Thyroid gland (tissue), 4 donors: ENCODE measurements at regions not wholly inside any gene's neighbourhood (a gene's known extent, or its start where the extent isn't known, plus 50 kb on each side); places are given as distances from the start of the nearest gene placed in this dataset.

Experiments used
- CTCF ChIP-seq, 6 experiments: fragments of 200-600 bp in 3 of 6; fragments of 450-650 bp in 3 of 6; sonication (generic) in 3 of 6; IDR thresholded peaks; one replicate each; pipeline ENCODE4 v1.5.1; 2016 to 2019; ENCODE audit warnings: antibody characterized with exemption in 6 of 6, mild to moderate bottlenecking in 2 of 6, inconsistent platforms in 1 of 6, moderate library complexity in 1 of 6
- POLR2A ChIP-seq, 2 donors: fragments of 450-650 bp; IDR thresholded peaks; one replicate each; pipeline ENCODE4 v1.6.1; 2017; ENCODE audit warnings: antibody characterized with exemption in 2 of 2, mild to moderate bottlenecking in 2 of 2, moderate library complexity in 1 of 2

- TF ChIP-seq CTCF (IDR thresholded peaks at IDR 0.05) (no peak), POLR2A (IDR thresholded peaks at IDR 0.05) (no peak)
Observed at GRCh38 chr2:39875182-39875913, 96.3 kb upstream of the THUMPD2 start.
